Stimulated activated CD4-positive, alpha-beta T cell treated with anti-CD3 and anti-CD28 coated beads, Interleukin-2, amount 100 ng/mL, for 4 hours (primary cell): ENCODE measurements at regions not wholly inside any gene's neighbourhood (a gene's known extent, or its start where the extent isn't known, plus 50 kb on each side); places are given as distances from the start of the nearest gene placed in this dataset.

ENCODE experiments used
- DNase-seq: peaks from one replicate; pipeline ENCODE4 v3.0.0-alpha.2; 2020; ENCODE audit warnings: low read depth

GRCh38 chr4:3831529-3832150, 65.5 kb downstream of the ADRA2C start:
- DNase-seq: no peak

DNA sequence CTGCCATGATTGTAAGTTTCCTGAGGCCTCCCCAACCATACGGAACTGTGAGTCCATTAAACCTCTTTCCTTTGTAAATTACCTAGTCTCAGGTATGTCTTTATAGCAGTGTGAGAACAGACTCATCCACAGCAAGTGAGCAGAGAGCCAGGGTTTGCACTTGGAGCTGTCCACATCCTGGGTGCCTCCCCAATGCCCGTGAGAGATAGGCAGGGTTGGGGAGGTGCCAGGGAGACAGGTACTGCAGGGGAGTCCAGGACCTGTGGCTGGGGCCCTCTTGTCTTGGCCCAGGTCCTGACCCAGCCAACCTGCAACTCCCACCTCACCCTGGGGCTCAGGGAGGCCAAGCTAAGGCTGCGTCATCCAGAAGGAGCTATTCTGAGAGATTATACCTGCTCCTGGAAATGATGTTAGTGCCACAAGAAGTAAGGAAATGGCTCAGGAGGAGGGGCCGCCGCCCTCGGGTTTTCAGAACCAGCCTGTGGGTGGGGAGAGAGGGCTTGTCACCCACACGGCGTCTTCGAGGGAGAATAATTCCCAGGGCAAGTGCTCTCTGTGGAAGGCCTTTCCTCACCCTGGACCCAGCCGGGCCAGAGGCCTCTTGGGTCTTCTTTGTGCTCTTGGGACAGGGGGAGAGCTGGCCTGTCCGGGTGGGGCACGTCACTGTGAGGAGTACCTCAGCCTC, 66.5 kb downstream of the ADRA2C start:
- DNase-seq: no peak

- DNase-seq: no peak
Observed at GRCh38 chr4:3833326-3833989, 67.3 kb downstream of the ADRA2C start.

DNA sequence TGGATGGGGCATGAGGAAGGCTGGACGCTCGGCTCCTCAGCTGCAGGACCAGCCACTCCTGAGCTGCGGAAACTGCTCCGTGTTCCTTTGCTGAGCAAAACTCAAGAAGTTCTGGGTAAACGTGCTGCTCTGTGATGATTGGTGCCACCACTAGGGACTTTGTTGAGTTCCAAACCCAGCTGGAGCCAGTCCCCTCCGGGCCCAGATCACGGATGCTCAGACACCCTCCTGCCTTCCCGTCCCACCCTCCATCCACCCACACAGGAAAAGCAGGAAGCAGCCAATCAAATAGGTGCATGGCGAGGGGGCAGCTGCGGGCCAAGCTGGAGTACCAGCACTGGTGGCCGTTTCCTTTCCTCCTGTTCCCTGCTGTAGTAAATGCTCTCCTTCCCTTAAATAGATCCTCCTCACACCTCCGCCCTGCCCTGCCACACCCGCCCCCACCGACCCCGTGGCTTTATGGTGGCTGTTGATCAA, 68.0 kb downstream of the ADRA2C start:
- DNase-seq: no peak

- DNase-seq: no peak
Observed at GRCh38 chr4:3834663-3835521, 68.7 kb downstream of the ADRA2C start.

DNA sequence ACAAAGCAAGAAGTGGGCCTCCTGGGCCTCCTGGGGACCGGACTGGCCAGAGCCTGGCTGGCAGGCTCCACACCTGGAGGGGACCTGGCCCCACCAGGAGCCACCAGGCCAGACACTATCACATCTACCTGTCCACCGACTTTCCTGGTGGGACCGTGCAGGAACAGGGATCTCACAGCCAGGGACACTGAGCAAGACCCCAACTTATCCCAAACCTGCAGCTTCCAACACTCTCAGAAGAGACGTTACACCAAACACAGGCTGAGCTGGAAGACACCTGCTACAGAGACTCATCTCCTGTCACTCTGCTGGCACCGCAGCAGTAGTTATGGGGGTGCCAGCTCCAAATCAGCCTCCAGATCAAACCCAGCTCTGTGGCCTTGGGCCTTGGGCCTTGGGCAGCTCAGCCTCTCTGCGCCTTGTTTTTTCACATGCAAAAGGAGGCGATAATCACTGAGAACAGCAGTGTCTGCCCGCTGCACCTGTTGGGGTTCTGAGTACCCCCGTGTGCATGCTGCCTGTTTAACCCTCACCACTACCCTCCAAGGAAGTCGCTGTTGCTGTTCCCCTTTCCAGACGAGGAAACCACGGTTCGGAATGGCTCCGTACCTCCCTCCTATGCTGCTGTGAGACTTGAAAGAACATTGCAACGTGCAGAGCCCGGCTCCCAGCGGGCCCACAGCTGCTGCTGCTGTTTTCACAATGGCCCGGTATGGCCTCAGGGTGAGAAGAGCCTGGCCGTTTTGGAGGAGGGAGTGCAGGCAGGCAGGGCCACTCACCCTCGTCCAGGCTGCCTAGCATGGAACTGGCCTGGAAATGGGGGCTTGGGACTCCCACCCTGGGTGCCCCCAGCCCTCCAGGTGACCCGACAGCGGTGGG, 69.6 kb downstream of the ADRA2C start:
- DNase-seq: no peak

- no peak for DNase-seq
Observed at GRCh38 chr4:3836406-3836755, 70.2 kb downstream of the ADRA2C start.

GRCh38 chr4:3836756-3837601, 70.8 kb downstream of the ADRA2C start:
- no peak for DNase-seq

GRCh38 chr4:3838437-3839380, 72.5 kb downstream of the ADRA2C start:
- no peak for DNase-seq

DNA sequence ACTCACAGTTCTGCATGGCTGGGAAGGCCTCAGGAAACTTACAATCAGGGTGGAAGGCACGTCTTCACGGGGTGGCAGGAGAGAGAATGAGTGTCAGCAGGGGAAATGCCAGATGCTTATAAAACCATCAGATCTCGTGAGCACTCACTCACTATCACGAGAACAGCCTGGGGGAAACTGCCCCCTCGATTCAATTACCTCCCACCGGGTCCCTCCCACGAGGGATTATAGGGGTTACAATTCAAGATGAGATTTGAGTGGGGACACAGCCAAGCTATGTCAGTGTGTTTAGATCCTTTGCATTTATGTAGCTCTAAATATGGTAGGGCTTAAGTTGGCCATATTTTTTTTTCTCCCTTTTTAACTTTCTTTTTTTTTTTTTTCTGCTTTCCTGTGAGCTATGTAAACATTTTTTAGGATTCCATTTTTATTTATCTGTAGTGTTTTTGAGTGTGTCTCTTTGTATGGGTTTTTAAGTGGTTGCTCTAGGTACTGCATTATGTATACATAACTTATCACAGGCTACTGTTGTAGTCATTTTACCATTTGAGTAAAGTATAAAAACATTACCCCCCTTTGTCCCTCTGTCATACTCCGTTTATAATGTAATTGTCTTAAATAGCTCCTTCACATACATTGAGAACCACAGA, 79.0 kb downstream of the ADRA2C start:
- DNase-seq: no peak

DNA sequence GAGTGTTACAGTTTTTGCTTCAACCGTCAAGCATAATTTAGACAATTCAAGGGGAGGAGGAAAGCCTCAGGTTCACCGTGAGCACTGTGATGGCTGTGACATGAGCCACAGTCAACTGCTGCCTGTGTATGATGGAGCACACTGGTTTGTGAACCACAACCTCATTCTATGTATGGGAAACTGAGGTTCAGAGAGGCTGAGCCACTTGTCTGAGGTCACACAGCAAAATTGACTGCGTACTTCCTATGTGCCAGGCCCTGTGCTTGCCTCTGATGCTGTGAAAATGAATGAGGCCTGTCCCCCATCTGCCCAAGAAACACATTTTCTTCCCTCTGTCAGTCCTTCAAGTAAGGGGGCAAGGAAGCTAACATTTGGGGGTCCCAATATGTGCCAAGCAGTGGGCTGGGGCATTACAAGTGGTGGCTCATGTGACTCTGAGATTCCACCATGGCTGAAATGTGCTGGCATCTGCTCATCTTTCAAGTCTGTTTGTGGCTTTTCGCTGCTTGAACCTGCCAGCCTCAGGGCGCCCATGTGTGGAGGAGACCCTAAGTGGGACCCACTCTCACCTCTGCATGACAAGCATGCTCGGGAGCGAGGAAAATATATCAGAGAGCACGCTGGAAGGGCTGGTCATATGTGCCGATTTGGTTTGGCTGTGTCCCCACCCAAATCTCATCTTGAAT, 79.7 kb downstream of the ADRA2C start:
- no peak for DNase-seq

DNA sequence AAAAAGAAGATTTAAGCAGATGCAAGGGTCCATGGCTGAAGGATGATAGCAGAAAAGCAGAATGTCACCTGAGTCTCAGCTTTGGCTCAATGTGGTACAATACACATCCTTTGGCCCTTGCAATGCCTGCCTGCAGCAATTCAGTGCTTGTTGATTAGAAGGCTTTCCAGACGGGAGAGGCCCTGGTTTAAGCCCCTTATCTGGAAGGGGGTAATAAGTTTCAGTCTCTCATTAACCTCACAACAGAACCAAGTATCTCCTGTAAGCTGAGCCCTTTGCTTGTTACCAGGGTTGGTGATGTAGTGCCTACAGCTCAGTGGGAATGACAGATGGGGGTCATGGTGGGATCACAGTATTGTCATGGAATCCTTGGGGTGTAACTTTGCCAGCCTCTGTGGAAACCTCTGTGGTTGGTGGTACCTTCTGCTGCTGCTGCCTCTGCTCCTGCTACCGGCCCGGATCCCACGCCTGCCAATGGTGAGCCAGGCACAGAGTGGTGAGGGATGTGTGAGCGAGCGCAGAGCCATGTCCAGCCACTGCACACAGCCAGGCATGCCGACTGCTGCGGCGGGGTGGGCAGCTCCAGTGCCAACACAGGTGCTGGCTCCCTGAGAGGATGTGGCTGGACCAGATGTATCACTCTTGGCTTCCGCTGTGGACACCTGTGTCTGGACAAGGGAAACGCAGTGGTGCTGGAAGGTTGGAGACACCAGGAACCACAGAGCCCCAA, 81.2 kb downstream of the ADRA2C start:
- no peak for DNase-seq

GRCh38 chr4:3848323-3848722, 82.1 kb downstream of the ADRA2C start:
- DNase-seq: no peak

GRCh38 chr4:3849140-3849539, 83.0 kb downstream of the ADRA2C start:
- no peak for DNase-seq

DNA sequence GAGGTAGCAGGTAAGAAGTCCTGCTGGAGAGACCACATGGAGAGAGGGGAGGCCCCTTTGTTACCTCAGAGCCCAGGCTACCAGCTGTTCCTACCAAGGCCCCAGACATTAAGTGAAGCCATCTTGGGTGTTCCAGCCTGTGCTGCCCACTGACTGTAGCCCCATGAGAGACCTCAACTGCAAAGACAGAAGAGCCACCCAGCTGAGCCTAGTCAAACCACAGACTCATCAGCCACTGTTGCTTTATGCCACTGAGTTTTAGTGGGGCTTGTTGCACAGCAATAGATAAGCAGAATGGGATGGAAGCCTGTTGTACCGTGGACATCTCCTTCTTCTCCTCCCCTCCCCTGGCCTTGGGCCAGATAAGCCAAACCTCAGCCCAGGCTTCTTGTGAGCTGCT, 83.9 kb downstream of the ADRA2C start:
- no peak for DNase-seq

DNA sequence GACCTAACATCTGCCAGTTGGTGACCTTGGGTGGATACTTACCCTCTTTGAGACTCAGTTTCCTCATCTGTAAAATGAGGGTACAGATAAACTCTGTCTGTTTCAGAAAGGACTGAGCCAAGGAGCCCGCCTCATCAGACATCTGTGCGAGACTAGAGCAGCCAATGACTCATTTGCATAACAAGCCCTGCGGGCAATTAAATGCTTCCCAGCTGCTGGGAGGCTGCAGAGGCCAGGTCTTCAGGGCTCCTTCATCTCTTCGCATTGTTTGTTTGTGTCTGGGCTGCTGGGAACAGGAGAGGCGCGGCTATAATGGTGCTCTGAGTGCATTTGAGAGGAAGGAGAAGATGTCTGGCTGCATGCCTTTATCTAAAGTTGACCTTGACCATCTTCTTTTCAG, 85.0 kb downstream of the ADRA2C start:
- DNase-seq: no peak

DNA sequence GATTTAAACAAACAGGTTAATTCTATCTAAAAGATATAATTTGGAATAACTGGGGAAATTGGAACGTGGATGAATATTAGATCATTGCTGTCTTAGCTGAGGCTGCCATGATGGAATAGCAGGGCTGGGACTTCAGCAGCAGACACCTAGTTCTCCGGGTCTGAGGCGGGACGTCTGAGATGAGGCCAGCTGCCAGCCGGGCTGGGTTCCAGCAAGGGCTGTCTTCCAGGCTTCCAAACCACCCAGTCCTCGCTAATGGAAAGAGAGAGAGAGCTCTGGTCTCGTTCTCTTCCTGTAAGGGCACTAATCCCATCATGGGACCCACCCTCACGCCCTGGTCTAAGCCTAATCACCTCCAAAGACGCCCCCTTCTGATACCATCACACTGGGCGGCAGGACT, 85.7 kb downstream of the ADRA2C start:
- DNase-seq: no peak

DNA sequence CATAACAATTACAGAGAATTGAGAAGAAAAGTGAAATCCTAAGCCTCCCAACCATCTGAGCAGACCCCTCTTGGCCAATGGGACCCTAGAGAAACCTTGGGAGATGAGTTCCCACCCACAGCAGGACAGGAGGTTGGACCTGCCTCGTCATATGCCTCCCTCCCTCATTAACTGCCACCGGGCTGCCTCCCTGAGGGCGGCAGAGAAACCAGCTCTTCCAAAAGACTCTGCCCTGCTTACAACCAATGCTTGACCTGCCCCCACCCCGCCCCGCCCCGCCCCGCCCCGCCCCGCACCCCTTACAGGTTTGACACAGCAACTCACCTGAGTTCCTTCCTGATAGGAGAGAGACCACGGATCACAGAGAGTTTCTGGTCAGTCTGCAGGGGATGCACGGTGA, 86.1 kb downstream of the ADRA2C start:
- DNase-seq: no peak
